ENCODE measurements at regions not wholly inside any gene's neighbourhood (a gene's known extent, or its start where the extent isn't known, plus 50 kb on each side); places are given as distances from the start of the nearest gene placed in this dataset.

GRCh38 chr16:73202161-73202729 lies 154.3 kb upstream of the ZFHX3 start:
- peaks cover 1% of the 10 kb centered on the region for H3K9me3 Mint-ChIP-seq
- WGBS, 2 experiments (ENCODE audit: insufficient coverage in 1 of 2, insufficient read length in 1 of 2): 93 to 98% methylated on average over 5 of the region's 5 CpGs
- peaks cover 14% of the 10 kb centered on the region for H3K27me3 Mint-ChIP-seq (ENCODE audit: insufficient read depth)

DNA sequence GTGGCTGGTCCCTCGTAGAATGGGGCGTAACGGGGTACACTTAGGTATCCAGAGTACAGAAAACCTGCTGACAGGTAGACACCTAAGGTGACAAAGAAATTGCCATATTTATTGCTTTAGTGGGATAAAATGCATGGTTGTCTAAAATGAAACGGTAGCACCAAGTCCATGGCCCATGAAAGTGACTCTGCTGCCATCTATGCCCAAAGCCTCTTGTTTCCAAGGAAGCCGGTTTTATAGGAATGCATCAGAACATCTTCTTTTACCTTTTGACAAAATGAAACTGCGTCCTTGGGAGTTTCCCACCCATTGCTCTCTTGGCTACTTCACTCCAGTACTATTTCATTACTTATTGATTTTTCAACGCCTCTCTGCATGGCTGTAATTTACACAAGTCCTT lies 151.3 kb upstream of the ZFHX3 start:
- TF ChIP-seq, protein P1, sequence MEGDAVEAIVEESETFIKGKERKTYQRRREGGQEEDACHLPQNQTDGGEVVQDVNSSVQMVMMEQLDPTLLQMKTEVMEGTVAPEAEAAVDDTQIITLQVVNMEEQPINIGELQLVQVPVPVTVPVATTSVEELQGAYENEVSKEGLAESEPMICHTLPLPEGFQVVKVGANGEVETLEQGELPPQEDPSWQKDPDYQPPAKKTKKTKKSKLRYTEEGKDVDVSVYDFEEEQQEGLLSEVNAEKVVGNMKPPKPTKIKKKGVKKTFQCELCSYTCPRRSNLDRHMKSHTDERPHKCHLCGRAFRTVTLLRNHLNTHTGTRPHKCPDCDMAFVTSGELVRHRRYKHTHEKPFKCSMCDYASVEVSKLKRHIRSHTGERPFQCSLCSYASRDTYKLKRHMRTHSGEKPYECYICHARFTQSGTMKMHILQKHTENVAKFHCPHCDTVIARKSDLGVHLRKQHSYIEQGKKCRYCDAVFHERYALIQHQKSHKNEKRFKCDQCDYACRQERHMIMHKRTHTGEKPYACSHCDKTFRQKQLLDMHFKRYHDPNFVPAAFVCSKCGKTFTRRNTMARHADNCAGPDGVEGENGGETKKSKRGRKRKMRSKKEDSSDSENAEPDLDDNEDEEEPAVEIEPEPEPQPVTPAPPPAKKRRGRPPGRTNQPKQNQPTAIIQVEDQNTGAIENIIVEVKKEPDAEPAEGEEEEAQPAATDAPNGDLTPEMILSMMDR (conservative IDR thresholded peaks at IDR 0.05): no peak
- H3K27me3 Mint-ChIP-seq (ENCODE audit: insufficient read depth): peaks cover 37% of the 10 kb centered on the region
- H3K4me3 Mint-ChIP-seq: no peak overlapping the region
- Histone ChIP-seq H3K27ac (ENCODE audit: low read depth, low read length) (no peak overlapping the region), H3K27me3 (ENCODE audit: control insufficient read depth, insufficient read depth, low read length, poor library complexity, severe bottlenecking) (peaks cover 5% of the 10 kb centered on the region), H3K4me1 (ENCODE audit: control insufficient read depth, insufficient read depth, low read length) (no peaks in the 10 kb centered on the region), H3K36me3 (ENCODE audit: control insufficient read depth, insufficient read depth, low read length) (no peaks in the 10 kb centered on the region), H3K9ac (ENCODE audit: extremely low read depth, low read length, poor library complexity, severe bottlenecking) (no peak overlapping the region), H3K9me3 (ENCODE audit: control insufficient read depth, low read length) (peaks cover 9% of the 10 kb centered on the region), H3K4me3 (ENCODE audit: low read length) (no peak overlapping the region)
- no peaks in the 10 kb centered on the region for H3K36me3 Mint-ChIP-seq (ENCODE audit: low read depth)
- DNase-seq: no peak
- no peaks in the 10 kb centered on the region for H3K4me1 Mint-ChIP-seq
- peaks cover 1% of the 10 kb centered on the region for H3K9me3 Mint-ChIP-seq
- WGBS, 2 experiments (ENCODE audit: insufficient coverage in 1 of 2, insufficient read length in 1 of 2): 90 to 91% methylated on average over 6 to 7 of the region's 7 CpGs
- no peak overlapping the region for H3K27ac Mint-ChIP-seq

More at GRCh38 chr16:73202161-73202729, 154.3 kb upstream of the ZFHX3 start:
- Mint-ChIP-seq H3K4me1 (no peaks in the 10 kb centered on the region), H3K27ac (no peak overlapping the region), H3K36me3 (ENCODE audit: low read depth) (no peaks in the 10 kb centered on the region), H3K4me3 (no peak overlapping the region)
- Histone ChIP-seq H3K4me1 (ENCODE audit: control insufficient read depth, insufficient read depth, low read length) (peaks cover 4% of the 10 kb centered on the region), H3K9ac (ENCODE audit: extremely low read depth, low read length, poor library complexity, severe bottlenecking) (no peak overlapping the region), H3K27me3 (ENCODE audit: control insufficient read depth, insufficient read depth, low read length, poor library complexity, severe bottlenecking) (no peaks in the 10 kb centered on the region), H3K36me3 (ENCODE audit: control insufficient read depth, insufficient read depth, low read length) (no peaks in the 10 kb centered on the region), H3K4me3 (ENCODE audit: low read length) (no peak overlapping the region), H3K27ac (ENCODE audit: low read depth, low read length) (no peak overlapping the region), H3K9me3 (ENCODE audit: control insufficient read depth, low read length) (peaks cover 9% of the 10 kb centered on the region)
- TF ChIP-seq, protein P1 (conservative IDR thresholded peaks at IDR 0.05): no peak
- no peak for DNase-seq

DNA sequence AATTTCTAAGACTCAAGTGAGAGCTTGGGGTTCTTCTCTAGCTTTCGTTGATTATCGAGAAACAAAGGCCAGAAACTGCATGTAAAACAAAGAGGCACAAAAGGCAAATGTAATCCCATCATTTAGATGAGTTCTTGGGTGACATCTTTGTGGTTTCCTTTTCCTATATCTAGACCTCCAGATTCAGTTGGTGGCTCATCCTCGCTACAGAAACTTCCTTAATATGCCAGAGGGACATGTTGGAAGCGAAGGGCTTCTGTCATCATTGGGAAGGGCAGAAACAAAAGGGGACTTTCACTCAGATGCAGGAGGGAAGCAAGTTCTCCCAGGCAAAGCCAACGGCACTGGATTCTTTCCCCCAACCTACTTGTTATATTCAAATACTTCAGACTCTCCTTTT lies 150.6 kb upstream of the ZFHX3 start:
- no peak overlapping the region for H3K27ac ChIP-seq (ENCODE audit: low read depth, low read length)
- Mint-ChIP-seq H3K36me3 (ENCODE audit: low read depth) (no peaks in the 10 kb centered on the region), H3K4me3 (no peak overlapping the region), H3K9me3 (no peaks in the 10 kb centered on the region), H3K27ac (no peak overlapping the region), H3K4me1 (no peaks in the 10 kb centered on the region), H3K27me3 (ENCODE audit: insufficient read depth) (peaks cover 44% of the 10 kb centered on the region)
- TF ChIP-seq, protein P1 (conservative IDR thresholded peaks at IDR 0.05): no peak
- no peak overlapping the region for H3K9ac ChIP-seq (ENCODE audit: extremely low read depth, low read length, poor library complexity, severe bottlenecking)
- H3K4me1 ChIP-seq (ENCODE audit: control insufficient read depth, insufficient read depth, low read length): no peaks in the 10 kb centered on the region
- H3K27me3 ChIP-seq (ENCODE audit: control insufficient read depth, insufficient read depth, low read length, poor library complexity, severe bottlenecking): peaks cover 5% of the 10 kb centered on the region
- WGBS, 2 experiments (ENCODE audit: insufficient coverage in 1 of 2, insufficient read length in 1 of 2): 86 to 89% methylated on average over 4 to 5 of the region's 5 CpGs
- H3K36me3 ChIP-seq (ENCODE audit: control insufficient read depth, insufficient read depth, low read length): no peaks in the 10 kb centered on the region
- no peak overlapping the region for H3K4me3 ChIP-seq (ENCODE audit: low read length)
- H3K9me3 ChIP-seq (ENCODE audit: control insufficient read depth, low read length): peaks cover 3% of the 10 kb centered on the region
- DNase-seq: no peak

Data from endodermal cell (in vitro differentiated cells).